Endothelial cell of umbilical vein (primary cell): ENCODE measurements at regions not wholly inside any gene's neighbourhood (a gene's known extent, or its start where the extent isn't known, plus 50 kb on each side); places are given as distances from the start of the nearest gene placed in this dataset.

Experiments used
- BruUV-seq: library from RNA; stranded (reverse); fragments of 400-500 nt; replicated peaks from 2 replicates; lab custom pipeline; 2021; lab: Mats Ljungman, UMichigan
- CTCF ChIA-PET: fragments of 300-600, 350-600 bp; sonication (Branson Sonifier 250); formaldehyde crosslinking; loops from one replicate; lab custom pipeline; 2021; ENCODE audit warnings: antibody characterized with exemption, inconsistent platforms; lab: Charles Lee
- POLR2A ChIA-PET: fragments of 300-600, 350-600 bp; sonication (Branson Sonifier 250); formaldehyde crosslinking; loops from one replicate; lab custom pipeline; 2021; ENCODE audit warnings: antibody characterized with exemption, inconsistent platforms; lab: Charles Lee
- DNase-seq: peaks from one replicate; pipeline ENCODE4 v3.0.0-alpha.2; 2011; ENCODE audit warnings: low read depth, low spot score
- FAIRE-seq: peaks from 2 replicates; lab custom pipeline; 2011; peaks lifted over from hg19 to GRCh38; lab: Jason Lieb, UNC
- H2AFZ ChIP-seq: 2 replicates; pipeline ENCODE4 v1.6.0; 2012; ENCODE audit warnings: low read depth, low read length, control low read depth, inconsistent platforms
- H3K27ac ChIP-seq: 2 replicates; pipeline ENCODE4 v1.5.1; 2011; ENCODE audit warnings: low read depth, mild to moderate bottlenecking, control low read depth, low read length, moderate library complexity; ENCODE audit not compliant: insufficient read depth
- H3K27me3 ChIP-seq, 2 experiments: 2 replicates each; pipeline versions ENCODE4 v1.6.0 to v1.6.1; 2011; ENCODE audit warnings: low read length in 2 of 2, mixed read lengths in 1 of 2; ENCODE audit not compliant: control insufficient read depth in 2 of 2, insufficient read depth in 2 of 2
- H3K36me3 ChIP-seq, 2 experiments: 2 replicates in 1 of 2; 3 replicates in 1 of 2; pipeline ENCODE4 v1.5.1; 2011; ENCODE audit warnings: low read length in 2 of 2, mild to moderate bottlenecking in 1 of 2, moderate library complexity in 1 of 2; ENCODE audit not compliant: control insufficient read depth in 2 of 2, insufficient read depth in 2 of 2; ENCODE audit errors: extremely low read depth in 1 of 2
- H3K4me1 ChIP-seq: 3 replicates; pipeline ENCODE4 v1.5.1; 2011; ENCODE audit warnings: mild to moderate bottlenecking, low read length; ENCODE audit not compliant: control insufficient read depth, insufficient read depth; ENCODE audit errors: extremely low read depth
- H3K4me2 ChIP-seq: 2 replicates; pipeline ENCODE4 v1.6.1; 2011; ENCODE audit warnings: low read length, control low read depth, mixed read lengths; ENCODE audit not compliant: insufficient read depth
- H3K4me3 ChIP-seq, 3 experiments: fragments of 200-600 bp in 1 of 3; sonication (generic), shearing (Covaris generic) in 1 of 3; replicated peaks in 1 of 3; 2 replicates each; pipeline ENCODE4 v1.5.1; 2011 to 2016; ENCODE audit warnings: control low read depth in 3 of 3, low read length in 3 of 3, mild to moderate bottlenecking in 2 of 3, inconsistent platforms in 1 of 3, low read depth in 1 of 3, moderate library complexity in 1 of 3; ENCODE audit not compliant: insufficient read depth in 1 of 3
- H3K79me2 ChIP-seq: 2 replicates; pipeline ENCODE4 v1.6.0; 2012; ENCODE audit warnings: low read length, inconsistent platforms; ENCODE audit not compliant: control insufficient read depth, insufficient read depth
- H3K9ac ChIP-seq: replicated peaks from 2 replicates; pipeline ENCODE3; 2011; ENCODE audit warnings: low read length, control low read depth; ENCODE audit not compliant: insufficient read depth; ENCODE audit errors: extremely low read depth
- H3K9me1 ChIP-seq: replicated peaks from 3 replicates; pipeline ENCODE4 v1.6.0; 2011; ENCODE audit warnings: mild to moderate bottlenecking, low read length; ENCODE audit not compliant: control insufficient read depth, insufficient read depth; ENCODE audit errors: extremely low read depth
- H3K9me3 ChIP-seq: replicated peaks from 2 replicates; pipeline ENCODE4 v1.5.1; 2012; ENCODE audit warnings: low read length, inconsistent platforms; ENCODE audit not compliant: control insufficient read depth, insufficient read depth
- H4K20me1 ChIP-seq: replicated peaks from 2 replicates; pipeline ENCODE3; 2011; ENCODE audit warnings: mild to moderate bottlenecking, low read length; ENCODE audit not compliant: control insufficient read depth, insufficient read depth; ENCODE audit errors: extremely low read depth
- CTCF ChIP-seq, 2 donors: IDR thresholded peaks; 1 replicate in 1 of 2; 2 replicates in 1 of 2; pipeline ENCODE4 v1.5.1; 2011; ENCODE audit warnings: low read length in 2 of 2, mild to moderate bottlenecking in 2 of 2, moderate library complexity in 2 of 2, control low read depth in 1 of 2, inconsistent platforms in 1 of 2, low read depth in 1 of 2; ENCODE audit not compliant: insufficient read depth in 1 of 2; ENCODE audit errors: extremely low read depth in 1 of 2
- EZH2 ChIP-seq: IDR thresholded peaks from 2 replicates; pipeline ENCODE4 v1.6.1; 2012; ENCODE audit warnings: borderline replicate concordance, low read depth, mild to moderate bottlenecking, moderate library complexity, low read length, inconsistent platforms; ENCODE audit not compliant: severe bottlenecking
- FOS ChIP-seq: IDR thresholded peaks from 2 replicates; pipeline ENCODE4 v1.6.1; 2011; ENCODE audit warnings: mild to moderate bottlenecking, low read length, moderate library complexity, borderline replicate concordance; ENCODE audit not compliant: insufficient read depth
- GATA2 ChIP-seq: IDR thresholded peaks from 2 replicates; pipeline ENCODE4 v1.7.0; 2011; ENCODE audit warnings: low read depth, mild to moderate bottlenecking, moderate library complexity, mixed read lengths, low read length; ENCODE audit not compliant: insufficient read length, insufficient read depth
- JUN ChIP-seq: IDR thresholded peaks from 2 replicates; pipeline ENCODE4 v1.6.1; 2011; ENCODE audit warnings: borderline replicate concordance, low read depth; ENCODE audit not compliant: insufficient read length, insufficient read depth
- MAX ChIP-seq: IDR thresholded peaks from 2 replicates; pipeline ENCODE4 v1.6.1; 2011; ENCODE audit not compliant: insufficient read depth, insufficient read length
- MYC ChIP-seq: IDR thresholded peaks from one replicate; pipeline ENCODE4 v1.6.1; 2011; ENCODE audit warnings: mild to moderate bottlenecking, low read depth, low read length
- POLR2AphosphoS5 ChIP-seq: IDR thresholded peaks from 2 replicates; pipeline ENCODE4 v1.6.1; 2012; ENCODE audit warnings: low read depth, mild to moderate bottlenecking, control low read depth, low read length, moderate library complexity; ENCODE audit not compliant: insufficient read depth
- dilution Hi-C: fragments of 300-500 bp; cut with MboI; formaldehyde crosslinking; loops from one replicate; pipeline ENCODE4 v1.15.0; 2019; ENCODE audit warnings: low sequenced_read_pairs; ENCODE audit not compliant: extremely low pct_ligation_motif_present
- intact Hi-C: fragments of 100-400 bp; cut with micrococcal nuclease; formaldehyde crosslinking; loops from one replicate; pipeline ENCODE4 v1.10.0; 2022

- dilution Hi-C loops: no loop called here
- CTCF ChIA-PET: interaction anchor here (0.6 kb wide), 1 partner anchor 8 kb away, joined by 3 read pairs; no protein-coding TSS in a partner anchor
Observed at GRCh38 chr13:88112526-88112925, 441.4 kb downstream of the SLITRK5 start.

GRCh38 chr13:88115976-88116375, 444.8 kb downstream of the SLITRK5 start:
- FAIRE-seq: peak; percentile 49
- ChIA-PET POLR2A (no interaction called here), CTCF (no interaction called here)
- no peak overlapping the region for H3K4me3 ChIP-seq
- no peaks in the 10 kb centered on the region for H3K36me3 ChIP-seq
- BruUV-seq: no TSS peak
- no peaks in the 10 kb centered on the region for H4K20me1 ChIP-seq
- intact Hi-C loops: no loop called here
- no peak overlapping the region for H3K9ac ChIP-seq
- no peaks in the 10 kb centered on the region for H3K9me1 ChIP-seq
- H3K79me2 ChIP-seq: no peaks in the 10 kb centered on the region
- no peaks in the 10 kb centered on the region for H3K4me1 ChIP-seq
- H3K27ac ChIP-seq: no peak overlapping the region
- no peaks in the 10 kb centered on the region for H3K9me3 ChIP-seq
- H3K27me3 ChIP-seq: no peaks in the 10 kb centered on the region
- dilution Hi-C loops: no loop called here
- no peak for DNase-seq
- TF ChIP-seq MAX (no peak), CTCF (IDR thresholded peaks at IDR 0.05; ENCODE audit: extremely low read depth in 1 of 2, insufficient read depth in 1 of 2, low read depth in 1 of 2, low read length in 2 of 2) (no peak), EZH2 (no peak), POLR2AphosphoS5 (no peak), MYC (no peak)
- no peak overlapping the region for H2AFZ ChIP-seq
- no peak overlapping the region for H3K4me2 ChIP-seq

More at GRCh38 chr13:88112526-88112925, 441.4 kb downstream of the SLITRK5 start:
- no peaks in the 10 kb centered on the region for H3K79me2 ChIP-seq
- H3K27ac ChIP-seq: no peak overlapping the region
- no peak overlapping the region for H3K4me3 ChIP-seq
- H3K36me3 ChIP-seq: no peaks in the 10 kb centered on the region
- POLR2A ChIA-PET: no interaction called here
- DNase-seq: no peak
- no peak overlapping the region for H3K4me2 ChIP-seq
- H3K27me3 ChIP-seq: no peaks in the 10 kb centered on the region
- peaks cover 3% of the 10 kb centered on the region for H3K9me3 ChIP-seq
- H4K20me1 ChIP-seq: no peaks in the 10 kb centered on the region
- H3K9ac ChIP-seq: no peak overlapping the region
- H3K4me1 ChIP-seq: no peaks in the 10 kb centered on the region
- intact Hi-C loops: no loop called here
- H2AFZ ChIP-seq: no peak overlapping the region
- no TSS peak for BruUV-seq
- FAIRE-seq: no peak
- TF ChIP-seq MAX (no peak), JUN (no peak), MYC (no peak), FOS (no peak), GATA2 (no peak)
- H3K9me1 ChIP-seq: no peaks in the 10 kb centered on the region
